SK-N-SH treated with all-trans-retinoic acid at 6 μM for 48 hours (cell line): ENCODE measurements at regions not wholly inside any gene's neighbourhood (a gene's known extent, or its start where the extent isn't known, plus 50 kb on each side); places are given as distances from the start of the nearest gene placed in this dataset.

ENCODE experiments used
- ARNTL ChIP-seq: fragments of 450-650 bp; formaldehyde crosslinking; IDR thresholded peaks from 2 replicates; pipeline ENCODE4 v1.5.0; 2020; ENCODE audit warnings: low read depth, mild to moderate bottlenecking, moderate library complexity, borderline replicate concordance
- ESRRG ChIP-seq: fragments of 250-450 bp; sonication (Bioruptor Pico); IDR thresholded peaks from 2 replicates; pipeline ENCODE4 v1.6.1; 2021; ENCODE audit warnings: mild to moderate bottlenecking
- ISL1 ChIP-seq: fragments of 250-450 bp; sonication (Bioruptor Pico); IDR thresholded peaks from 2 replicates; pipeline ENCODE4 v2.1.2; 2022; ENCODE audit warnings: mild to moderate bottlenecking, moderate library complexity
- PPARA ChIP-seq: fragments of 250-450 bp; sonication (Bioruptor Pico); IDR thresholded peaks from 2 replicates; pipeline ENCODE4 v1.5.0; 2020; ENCODE audit warnings: mild to moderate bottlenecking, borderline replicate concordance
- TCF4 ChIP-seq: fragments of 250-450 bp; sonication (Bioruptor Pico); IDR thresholded peaks from 2 replicates; pipeline ENCODE4 v1.8.0; 2021; ENCODE audit warnings: mild to moderate bottlenecking, moderate library complexity, borderline replicate concordance
- TOX ChIP-seq: fragments of 250-450 bp; sonication (Bioruptor Pico); IDR thresholded peaks from 2 replicates; pipeline ENCODE4 v1.8.0; 2021; ENCODE audit warnings: mild to moderate bottlenecking, moderate library complexity, borderline replicate concordance
- ZC3H10 ChIP-seq: fragments of 250-450 bp; sonication (Bioruptor Pico); IDR thresholded peaks from 2 replicates; pipeline ENCODE4 v1.5.1; 2021; ENCODE audit warnings: mild to moderate bottlenecking, moderate library complexity
- ZFP3 ChIP-seq: fragments of 250-450 bp; sonication (Bioruptor Pico); IDR thresholded peaks from 2 replicates; pipeline ENCODE4 v1.5.0; 2020; ENCODE audit warnings: mild to moderate bottlenecking, moderate library complexity
- ZNF70 ChIP-seq: fragments of 450-650 bp; formaldehyde crosslinking; IDR thresholded peaks from 2 replicates; pipeline ENCODE4 v1.5.0; 2020; ENCODE audit warnings: mild to moderate bottlenecking, moderate library complexity
- TF ChIP-seq, protein P1 (sequence below): fragments of 250-450 bp; sonication (Bioruptor Pico); IDR thresholded peaks from 2 replicates; pipeline ENCODE4 v1.5.1; 2020; ENCODE audit warnings: low read depth, mild to moderate bottlenecking, moderate library complexity
- TF ChIP-seq, protein P2 (sequence below): fragments of 250-450 bp; sonication (Bioruptor Pico); IDR thresholded peaks from 2 replicates; pipeline ENCODE4 v1.5.1; 2021; ENCODE audit warnings: mild to moderate bottlenecking, moderate library complexity
- TF ChIP-seq, protein P3 (sequence below): fragments of 250-450 bp; sonication (Bioruptor Pico); IDR thresholded peaks from 2 replicates; pipeline ENCODE4 v1.8.0; 2020; ENCODE audit warnings: mild to moderate bottlenecking, moderate library complexity, borderline replicate concordance

DNA sequence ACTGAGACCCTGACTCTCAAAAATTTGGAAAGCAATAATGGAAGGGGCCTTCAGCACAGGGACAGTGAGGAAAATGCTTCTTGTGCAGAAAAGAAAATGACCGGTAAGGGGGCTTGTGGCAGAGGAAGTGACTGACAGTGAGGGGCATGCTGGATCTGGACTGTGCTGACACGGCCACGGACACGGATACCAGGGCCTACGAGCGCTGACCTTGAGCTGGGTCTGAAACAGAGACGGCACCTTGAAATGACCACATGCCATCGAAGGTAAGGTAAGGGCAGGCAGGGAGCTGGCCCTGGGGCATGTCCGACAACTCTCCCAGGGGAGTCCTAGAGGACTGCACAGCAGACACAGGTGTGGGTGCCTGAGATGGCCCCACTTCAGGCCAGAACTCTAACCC, 182.1 kb downstream of the RHOU start:
- TF ChIP-seq TCF4 (CRISPR knock-in tag), result no peak
- TF ChIP-seq TOX (CRISPR knock-in tag), result no peak
- TF ChIP-seq ARNTL, result no peak
- TF ChIP-seq ZNF70 (CRISPR knock-in tag), result no peak
- TF ChIP-seq, protein P1, sequence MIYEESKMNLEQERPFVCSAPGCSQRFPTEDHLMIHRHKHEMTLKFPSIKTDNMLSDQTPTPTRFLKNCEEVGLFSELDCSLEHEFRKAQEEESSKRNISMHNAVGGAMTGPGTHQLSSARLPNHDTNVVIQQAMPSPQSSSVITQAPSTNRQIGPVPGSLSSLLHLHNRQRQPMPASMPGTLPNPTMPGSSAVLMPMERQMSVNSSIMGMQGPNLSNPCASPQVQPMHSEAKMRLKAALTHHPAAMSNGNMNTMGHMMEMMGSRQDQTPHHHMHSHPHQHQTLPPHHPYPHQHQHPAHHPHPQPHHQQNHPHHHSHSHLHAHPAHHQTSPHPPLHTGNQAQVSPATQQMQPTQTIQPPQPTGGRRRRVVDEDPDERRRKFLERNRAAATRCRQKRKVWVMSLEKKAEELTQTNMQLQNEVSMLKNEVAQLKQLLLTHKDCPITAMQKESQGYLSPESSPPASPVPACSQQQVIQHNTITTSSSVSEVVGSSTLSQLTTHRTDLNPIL (CRISPR knock-in tag), result no peak
- TF ChIP-seq, protein P2, sequence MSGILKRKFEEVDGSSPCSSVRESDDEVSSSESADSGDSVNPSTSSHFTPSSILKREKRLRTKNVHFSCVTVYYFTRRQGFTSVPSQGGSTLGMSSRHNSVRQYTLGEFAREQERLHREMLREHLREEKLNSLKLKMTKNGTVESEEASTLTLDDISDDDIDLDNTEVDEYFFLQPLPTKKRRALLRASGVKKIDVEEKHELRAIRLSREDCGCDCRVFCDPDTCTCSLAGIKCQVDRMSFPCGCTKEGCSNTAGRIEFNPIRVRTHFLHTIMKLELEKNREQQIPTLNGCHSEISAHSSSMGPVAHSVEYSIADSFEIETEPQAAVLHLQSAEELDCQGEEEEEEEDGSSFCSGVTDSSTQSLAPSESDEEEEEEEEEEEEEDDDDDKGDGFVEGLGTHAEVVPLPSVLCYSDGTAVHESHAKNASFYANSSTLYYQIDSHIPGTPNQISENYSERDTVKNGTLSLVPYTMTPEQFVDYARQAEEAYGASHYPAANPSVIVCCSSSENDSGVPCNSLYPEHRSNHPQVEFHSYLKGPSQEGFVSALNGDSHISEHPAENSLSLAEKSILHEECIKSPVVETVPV (CRISPR knock-in tag), result no peak
- TF ChIP-seq, protein P3, sequence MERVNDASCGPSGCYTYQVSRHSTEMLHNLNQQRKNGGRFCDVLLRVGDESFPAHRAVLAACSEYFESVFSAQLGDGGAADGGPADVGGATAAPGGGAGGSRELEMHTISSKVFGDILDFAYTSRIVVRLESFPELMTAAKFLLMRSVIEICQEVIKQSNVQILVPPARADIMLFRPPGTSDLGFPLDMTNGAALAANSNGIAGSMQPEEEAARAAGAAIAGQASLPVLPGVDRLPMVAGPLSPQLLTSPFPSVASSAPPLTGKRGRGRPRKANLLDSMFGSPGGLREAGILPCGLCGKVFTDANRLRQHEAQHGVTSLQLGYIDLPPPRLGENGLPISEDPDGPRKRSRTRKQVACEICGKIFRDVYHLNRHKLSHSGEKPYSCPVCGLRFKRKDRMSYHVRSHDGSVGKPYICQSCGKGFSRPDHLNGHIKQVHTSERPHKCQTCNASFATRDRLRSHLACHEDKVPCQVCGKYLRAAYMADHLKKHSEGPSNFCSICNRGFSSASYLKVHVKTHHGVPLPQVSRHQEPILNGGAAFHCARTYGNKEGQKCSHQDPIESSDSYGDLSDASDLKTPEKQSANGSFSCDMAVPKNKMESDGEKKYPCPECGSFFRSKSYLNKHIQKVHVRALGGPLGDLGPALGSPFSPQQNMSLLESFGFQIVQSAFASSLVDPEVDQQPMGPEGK (CRISPR knock-in tag), result no peak
- TF ChIP-seq ZC3H10 (CRISPR knock-in tag), result no peak
- TF ChIP-seq ZFP3 (CRISPR knock-in tag), result no peak
- no peak for TF ChIP-seq PPARA
- TF ChIP-seq ISL1 (CRISPR knock-in tag), result no peak
- no peak for TF ChIP-seq ESRRG
